Uterus (tissue), 3 donors: ENCODE measurements at regions not wholly inside any gene's neighbourhood (a gene's known extent, or its start where the extent isn't known, plus 50 kb on each side); places are given as distances from the start of the nearest gene placed in this dataset.

Source experiments
- DNase-seq, 2 donors: peaks; one replicate each; pipeline ENCODE4 v3.0.0-alpha.2; 2019 to 2020
- H3K27ac ChIP-seq, 2 donors: fragments of 200-600 bp; sonication (generic); 1 replicate in 1 of 2; 2 replicates in 1 of 2; pipeline ENCODE4 v1.5.1; 2016 to 2018
- H3K27me3 ChIP-seq, 2 donors: fragments of 200-600 bp; sonication (generic); one replicate each; pipeline ENCODE4 v1.5.1; 2018 to 2019; ENCODE audit warnings: control low read depth in 1 of 2
- H3K36me3 ChIP-seq, 2 donors: fragments of 200-600 bp; sonication (generic); one replicate each; pipeline ENCODE4 v1.5.1; 2019; ENCODE audit warnings: control low read depth in 1 of 2
- H3K4me1 ChIP-seq, 2 donors: fragments of 200-600 bp; sonication (generic); one replicate each; pipeline ENCODE4 v1.5.1; 2018 to 2019; ENCODE audit warnings: control low read depth in 1 of 2
- H3K4me3 ChIP-seq, 2 donors: fragments of 200-600 bp; sonication (generic); 1 replicate in 1 of 2; 2 replicates in 1 of 2; pipeline ENCODE4 v1.5.1; 2018 to 2019; ENCODE audit warnings: mild to moderate bottlenecking in 1 of 2
- H3K9me3 ChIP-seq, 2 donors: fragments of 200-600 bp; sonication (generic); one replicate each; pipeline ENCODE4 v1.5.1; 2019; ENCODE audit warnings: control low read depth in 1 of 2
- POLR2A ChIP-seq, 2 donors: fragments of 450-650 bp; IDR thresholded peaks; one replicate each; pipeline ENCODE4 v1.6.1; 2016; ENCODE audit warnings: antibody characterized with exemption in 2 of 2, mild to moderate bottlenecking in 1 of 2, moderate library complexity in 1 of 2
- intact Hi-C: fragments of 100-400 bp; cut with DNase I; formaldehyde crosslinking; loops from one replicate; pipeline ENCODE4 v1.15.1; 2023; ENCODE audit warnings: low total_unique reads
- TF ChIP-seq, protein P1 (sequence below), 4 experiments: fragments of 200-600 bp in 2 of 4; fragments of 450-650 bp in 2 of 4; sonication (generic) in 2 of 4; IDR thresholded peaks; one replicate each; pipeline ENCODE4 v1.5.1; 2016 to 2019; ENCODE audit warnings: antibody characterized with exemption in 4 of 4, mild to moderate bottlenecking in 2 of 4, moderate library complexity in 1 of 4
- donor health status: DM: yes; HTN: yes; CAD: no.

DNA sequence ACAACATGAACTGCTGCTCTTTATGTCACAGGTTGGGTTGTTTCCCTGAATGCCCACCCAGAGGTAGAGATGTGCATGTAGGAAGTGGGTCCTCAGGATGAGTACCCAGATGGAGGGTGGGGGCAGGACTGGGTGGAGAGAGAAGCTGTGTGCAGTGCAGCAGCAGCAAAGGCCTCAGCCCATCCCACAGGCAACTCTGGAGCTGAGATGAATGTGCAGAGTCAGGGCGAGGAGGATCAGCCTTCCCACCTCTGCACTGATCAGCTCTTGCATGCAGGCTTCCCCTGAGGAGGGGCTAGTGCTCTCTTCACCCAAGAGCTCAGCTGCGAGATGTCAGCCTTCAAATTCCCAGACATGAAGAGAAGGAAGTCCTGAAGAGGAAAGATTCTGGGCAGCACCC lies 326.2 kb upstream of the RAB6C start:
- Histone ChIP-seq H3K27ac (no peak overlapping the region), H3K36me3 (no peaks in the 10 kb centered on the region), H3K4me1 (no peaks in the 10 kb centered on the region), H3K27me3 (no peaks in the 10 kb centered on the region), H3K9me3 (no peaks in the 10 kb centered on the region), H3K4me3 (no peak overlapping the region)
- intact Hi-C loops: no loop called here
- TF ChIP-seq, protein P1, sequence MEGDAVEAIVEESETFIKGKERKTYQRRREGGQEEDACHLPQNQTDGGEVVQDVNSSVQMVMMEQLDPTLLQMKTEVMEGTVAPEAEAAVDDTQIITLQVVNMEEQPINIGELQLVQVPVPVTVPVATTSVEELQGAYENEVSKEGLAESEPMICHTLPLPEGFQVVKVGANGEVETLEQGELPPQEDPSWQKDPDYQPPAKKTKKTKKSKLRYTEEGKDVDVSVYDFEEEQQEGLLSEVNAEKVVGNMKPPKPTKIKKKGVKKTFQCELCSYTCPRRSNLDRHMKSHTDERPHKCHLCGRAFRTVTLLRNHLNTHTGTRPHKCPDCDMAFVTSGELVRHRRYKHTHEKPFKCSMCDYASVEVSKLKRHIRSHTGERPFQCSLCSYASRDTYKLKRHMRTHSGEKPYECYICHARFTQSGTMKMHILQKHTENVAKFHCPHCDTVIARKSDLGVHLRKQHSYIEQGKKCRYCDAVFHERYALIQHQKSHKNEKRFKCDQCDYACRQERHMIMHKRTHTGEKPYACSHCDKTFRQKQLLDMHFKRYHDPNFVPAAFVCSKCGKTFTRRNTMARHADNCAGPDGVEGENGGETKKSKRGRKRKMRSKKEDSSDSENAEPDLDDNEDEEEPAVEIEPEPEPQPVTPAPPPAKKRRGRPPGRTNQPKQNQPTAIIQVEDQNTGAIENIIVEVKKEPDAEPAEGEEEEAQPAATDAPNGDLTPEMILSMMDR (IDR thresholded peaks at IDR 0.05): no peak
- no peak for TF ChIP-seq POLR2A (IDR thresholded peaks at IDR 0.05)
- no peak for DNase-seq

GRCh38 chr2:129654331-129654730 lies 325.1 kb upstream of the RAB6C start:
- no peak for DNase-seq
- intact Hi-C loops: no loop called here

GRCh38 chr2:129656081-129656598 lies 323.3 kb upstream of the RAB6C start:
- H3K4me3 ChIP-seq: no peak overlapping the region
- H3K36me3 ChIP-seq: no peaks in the 10 kb centered on the region
- TF ChIP-seq POLR2A (IDR thresholded peaks at IDR 0.05): no peak
- TF ChIP-seq, protein P1 (IDR thresholded peaks at IDR 0.05): no peak
- H3K4me1 ChIP-seq: no peaks in the 10 kb centered on the region
- H3K9me3 ChIP-seq: no peaks in the 10 kb centered on the region
- DNase-seq: no peak
- no peaks in the 10 kb centered on the region for H3K27me3 ChIP-seq
- intact Hi-C loops: no loop called here
- no peak overlapping the region for H3K27ac ChIP-seq

More at GRCh38 chr2:129654331-129654730, 325.1 kb upstream of the RAB6C start:
- H3K27ac ChIP-seq: no peak overlapping the region
- H3K36me3 ChIP-seq: no peaks in the 10 kb centered on the region
- H3K9me3 ChIP-seq: no peaks in the 10 kb centered on the region
- no peak for TF ChIP-seq POLR2A (IDR thresholded peaks at IDR 0.05)
- TF ChIP-seq, protein P1 (IDR thresholded peaks at IDR 0.05): no peak
- no peaks in the 10 kb centered on the region for H3K27me3 ChIP-seq
- H3K4me3 ChIP-seq: no peak overlapping the region
- no peaks in the 10 kb centered on the region for H3K4me1 ChIP-seq

DNA sequence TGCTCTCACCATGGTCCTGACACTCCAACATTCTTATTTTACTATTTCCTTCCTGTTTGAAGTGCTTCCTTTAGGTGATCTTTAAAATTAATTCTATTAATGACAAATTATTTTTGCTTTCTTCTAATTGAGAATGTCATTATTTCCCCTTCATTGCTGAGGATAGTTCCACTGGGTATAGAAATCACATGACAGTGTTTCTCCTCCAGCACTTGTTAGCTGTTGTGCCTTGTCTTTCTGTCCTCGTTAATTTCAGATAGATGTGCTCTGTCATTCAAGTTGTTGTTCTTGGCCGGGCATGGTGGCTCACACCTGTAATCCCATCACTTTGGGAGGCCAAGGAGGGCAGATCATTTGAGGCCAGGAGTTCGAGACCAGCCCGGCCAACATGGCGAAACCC lies 321.0 kb upstream of the RAB6C start:
- TF ChIP-seq POLR2A (IDR thresholded peaks at IDR 0.05): no peak
- TF ChIP-seq, protein P1 (IDR thresholded peaks at IDR 0.05): no peak
- intact Hi-C loops: no loop called here
- no peak for DNase-seq
- no peaks in the 10 kb centered on the region for H3K27me3 ChIP-seq
- no peaks in the 10 kb centered on the region for H3K36me3 ChIP-seq
- no peak overlapping the region for H3K27ac ChIP-seq
- H3K9me3 ChIP-seq: no peaks in the 10 kb centered on the region
- no peak overlapping the region for H3K4me3 ChIP-seq
- H3K4me1 ChIP-seq: no peaks in the 10 kb centered on the region

DNA sequence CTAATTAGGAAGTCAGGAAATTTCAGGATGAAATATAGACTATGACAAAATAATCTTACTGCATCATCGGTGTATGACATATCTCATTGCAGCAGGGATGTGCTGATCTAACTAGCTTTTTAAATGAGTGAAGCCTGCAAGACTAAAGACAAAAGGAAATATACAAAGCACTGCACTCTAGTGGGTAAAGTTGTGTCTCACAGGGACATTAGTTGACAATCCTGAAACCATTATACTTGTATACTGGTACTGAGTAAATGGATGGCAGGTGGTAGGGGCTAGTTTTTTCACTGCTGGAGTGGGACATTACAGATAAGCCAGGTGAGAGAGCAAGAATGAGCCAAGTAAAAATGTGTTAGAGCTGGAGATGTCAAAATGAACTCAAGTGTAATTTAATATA lies 317.5 kb upstream of the RAB6C start:
- Histone ChIP-seq H3K27me3 (peaks cover 0 to 4% of the 10 kb centered on the region in 2 donors), H3K4me1 (no peaks in the 10 kb centered on the region), H3K36me3 (no peaks in the 10 kb centered on the region), H3K4me3 (no peak overlapping the region), H3K27ac (no peak overlapping the region), H3K9me3 (no peaks in the 10 kb centered on the region)
- TF ChIP-seq POLR2A (IDR thresholded peaks at IDR 0.05): no peak
- TF ChIP-seq, protein P1 (IDR thresholded peaks at IDR 0.05): no peak
- no peak for DNase-seq
- intact Hi-C loops: no loop called here
